ENCODE measurements at regions not wholly inside any gene's neighbourhood (a gene's known extent, or its start where the extent isn't known, plus 50 kb on each side); places are given as distances from the start of the nearest gene placed in this dataset.

- no peak overlapping the region for H3K4me3 ChIP-seq (ENCODE audit: low read depth, low read length)
- DNase-seq (ENCODE audit: low read depth), result no peak
- no peak for TF ChIP-seq CTCF (IDR thresholded peaks at IDR 0.05; ENCODE audit: insufficient read depth, low read length)
Measured at GRCh38 chr2:103364177-103364576, 602.3 kb downstream of the TMEM182 start.

- H3K4me3 ChIP-seq (ENCODE audit: low read depth, low read length), result no peak overlapping the region
- DNase-seq (ENCODE audit: low read depth), result no peak
- no peak for TF ChIP-seq CTCF (IDR thresholded peaks at IDR 0.05; ENCODE audit: insufficient read depth, low read length)
Measured at GRCh38 chr2:103365071-103365470, 603.2 kb downstream of the TMEM182 start.

- no peak for DNase-seq (ENCODE audit: low read depth)
- no peak overlapping the region for H3K4me3 ChIP-seq (ENCODE audit: low read depth, low read length)
- TF ChIP-seq CTCF (IDR thresholded peaks at IDR 0.05; ENCODE audit: insufficient read depth, low read length), result no peak
Measured at GRCh38 chr2:103367877-103368276, 606.0 kb downstream of the TMEM182 start.

GRCh38 chr2:103383541-103383940, 621.7 kb downstream of the TMEM182 start:
- H3K4me3 ChIP-seq (ENCODE audit: low read depth, low read length), result no peak overlapping the region
- DNase-seq (ENCODE audit: low read depth), result no peak
- TF ChIP-seq CTCF (IDR thresholded peaks at IDR 0.05; ENCODE audit: insufficient read depth, low read length), result no peak

- no peak for DNase-seq (ENCODE audit: low read depth)
- TF ChIP-seq CTCF (IDR thresholded peaks at IDR 0.05; ENCODE audit: insufficient read depth, low read length), result no peak
- H3K4me3 ChIP-seq (ENCODE audit: low read depth, low read length), result no peak overlapping the region
Measured at GRCh38 chr2:103386872-103387271, 625.0 kb downstream of the TMEM182 start.

- TF ChIP-seq CTCF (IDR thresholded peaks at IDR 0.05; ENCODE audit: insufficient read depth, low read length), result no peak
- no peak for DNase-seq (ENCODE audit: low read depth)
- no peak overlapping the region for H3K4me3 ChIP-seq (ENCODE audit: low read depth, low read length)
Measured at GRCh38 chr2:103387888-103388287, 626.1 kb downstream of the TMEM182 start.

GRCh38 chr2:103396152-103396551, 634.3 kb downstream of the TMEM182 start:
- no peak for DNase-seq (ENCODE audit: low read depth)
- H3K4me3 ChIP-seq (ENCODE audit: low read depth, low read length), result no peak overlapping the region
- TF ChIP-seq CTCF (IDR thresholded peaks at IDR 0.05; ENCODE audit: insufficient read depth, low read length), result no peak

Data from fibroblast of the aortic adventitia (primary cell).